ENCODE measurements at regions not wholly inside any gene's neighbourhood (a gene's known extent, or its start where the extent isn't known, plus 50 kb on each side); places are given as distances from the start of the nearest gene placed in this dataset.

DNA sequence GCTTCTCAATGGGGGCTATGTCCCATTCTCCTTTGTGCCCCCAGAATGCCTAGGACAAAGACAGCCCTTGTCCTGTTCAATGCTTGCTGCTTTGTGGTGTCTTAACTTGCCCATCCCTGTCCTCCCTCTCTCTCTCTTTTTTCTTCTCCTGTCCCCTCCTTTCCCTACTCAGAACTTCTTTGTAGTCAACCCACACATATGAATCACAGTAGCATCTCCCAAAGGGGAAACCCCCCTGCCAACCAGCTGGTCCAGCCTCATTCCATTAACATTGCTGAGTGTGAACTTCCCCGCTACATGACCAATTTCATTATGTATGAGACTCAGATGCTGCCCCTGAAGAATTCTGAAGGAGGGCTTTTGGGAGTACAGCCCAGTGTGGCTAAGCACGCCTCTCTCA lies 408.3 kb downstream of the ENC1 start:
- DNase-seq (ENCODE audit: low read depth, low spot score): no peak

DNA sequence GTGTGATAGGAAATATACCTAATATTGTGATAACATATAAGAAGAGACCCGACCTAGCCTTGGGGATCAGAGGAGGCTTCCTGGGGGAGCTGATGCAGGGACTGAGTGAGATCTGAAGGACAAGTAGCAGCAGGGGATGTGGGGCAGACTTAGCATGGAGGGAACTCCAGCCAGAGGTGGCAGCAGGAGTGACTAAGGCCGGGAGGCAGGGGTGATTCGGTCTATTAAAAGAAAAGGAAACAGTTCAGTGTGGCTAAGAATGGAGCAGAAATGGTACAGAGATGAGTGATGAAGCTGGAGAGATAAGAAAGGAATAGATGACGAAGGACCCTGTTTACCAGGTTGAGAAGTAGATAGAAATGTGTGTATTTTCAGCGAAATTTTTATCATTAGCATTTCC lies 408.8 kb downstream of the ENC1 start:
- no peak for DNase-seq (ENCODE audit: low read depth, low spot score)

DNA sequence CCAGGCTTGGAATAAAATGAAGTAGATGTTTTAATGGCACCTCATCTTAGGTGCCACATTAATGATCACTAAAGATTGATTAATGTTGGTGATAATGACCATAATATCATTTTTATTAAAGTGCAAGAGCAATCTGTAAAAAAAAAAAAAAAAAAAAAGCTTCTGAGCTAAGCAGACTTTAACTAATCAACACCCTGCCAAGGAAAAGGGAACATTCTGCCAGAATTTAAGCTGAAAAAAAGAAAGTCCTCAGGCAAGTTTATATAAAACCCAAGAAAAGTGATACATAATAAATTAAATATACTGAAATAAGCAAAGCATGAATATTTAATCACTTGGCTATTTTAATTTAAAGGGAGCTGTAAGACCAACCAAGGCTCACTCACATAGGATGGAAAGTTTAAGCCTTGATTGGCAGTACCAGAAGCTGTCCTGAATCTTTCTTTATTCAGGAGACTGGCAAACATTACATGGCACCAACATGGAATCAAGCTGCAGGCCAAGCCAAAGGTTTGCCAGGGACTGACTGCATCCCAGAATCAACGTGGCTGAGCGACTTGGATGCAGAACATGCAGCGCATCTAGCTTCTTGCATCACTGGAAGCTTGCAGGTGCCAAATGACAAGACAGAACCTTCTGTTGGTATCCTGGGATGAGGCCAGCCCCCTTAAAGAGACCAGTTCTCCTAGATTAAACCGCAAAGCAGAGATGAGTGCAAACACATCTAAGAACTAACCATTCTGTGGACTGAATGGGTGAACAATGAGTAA lies 413.6 kb downstream of the ENC1 start:
- DNase-seq (ENCODE audit: low read depth, low spot score): no peak

DNA sequence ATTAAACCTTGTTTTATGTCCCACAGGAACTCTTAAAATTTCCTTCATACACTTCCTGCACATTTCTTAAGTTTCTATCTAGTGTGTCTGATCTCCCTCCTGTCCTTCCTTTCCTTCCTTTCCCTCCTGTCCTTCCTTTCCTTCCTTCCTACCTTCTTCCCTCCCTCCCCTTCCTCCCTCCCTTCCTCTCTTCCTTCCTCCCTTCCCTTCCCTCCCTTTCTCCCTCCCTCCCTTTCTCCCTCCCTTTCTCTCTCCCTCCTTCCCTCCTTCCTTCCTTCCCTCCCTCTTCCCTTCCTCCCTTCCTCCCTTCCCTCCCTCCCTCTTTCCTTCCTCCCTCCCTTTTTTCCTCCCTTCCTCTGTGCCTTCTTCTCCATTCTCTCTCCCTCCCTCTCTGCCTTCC lies 414.9 kb downstream of the ENC1 start:
- no peak for DNase-seq (ENCODE audit: low read depth, low spot score)

DNA sequence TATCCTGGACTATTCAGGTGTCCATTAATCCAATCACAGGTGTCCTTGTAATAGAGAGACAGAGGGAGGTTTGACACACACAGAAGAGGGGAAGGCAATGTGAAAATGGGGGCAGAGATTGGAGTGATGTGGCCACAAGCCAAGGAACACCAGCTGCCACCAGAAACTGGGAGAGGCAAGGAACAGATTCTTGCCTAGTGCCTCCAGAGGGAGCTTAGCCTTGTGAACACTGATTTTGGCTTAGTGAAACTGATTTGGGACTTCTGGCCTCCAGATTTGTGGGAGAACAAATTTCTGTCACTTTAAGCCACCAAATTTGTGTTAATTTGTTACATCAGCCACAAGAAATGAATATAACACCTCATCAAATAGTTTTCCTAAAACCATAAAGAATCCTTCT lies 416.2 kb downstream of the ENC1 start:
- DNase-seq (ENCODE audit: low read depth, low spot score): no peak

DNA sequence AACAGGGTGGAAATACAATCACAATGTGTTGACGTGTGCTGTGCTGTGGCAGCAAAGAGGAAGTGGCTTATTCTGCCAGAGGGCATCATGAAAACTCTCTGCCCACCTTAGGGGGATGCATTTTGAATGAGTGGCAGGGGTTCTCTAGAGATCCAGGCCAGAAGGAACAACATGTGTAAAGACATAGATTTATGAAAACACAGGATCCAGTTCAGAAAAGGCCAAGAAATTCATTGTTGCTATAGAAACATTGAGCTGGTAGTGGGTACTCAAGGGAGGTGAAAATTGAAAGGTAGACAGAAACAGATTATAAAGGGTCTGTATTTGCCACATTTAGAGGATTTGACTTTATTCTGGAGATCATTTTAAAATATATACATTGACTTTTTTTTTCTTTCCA lies 417.7 kb downstream of the ENC1 start:
- no peak for DNase-seq (ENCODE audit: low read depth, low spot score)

DNA sequence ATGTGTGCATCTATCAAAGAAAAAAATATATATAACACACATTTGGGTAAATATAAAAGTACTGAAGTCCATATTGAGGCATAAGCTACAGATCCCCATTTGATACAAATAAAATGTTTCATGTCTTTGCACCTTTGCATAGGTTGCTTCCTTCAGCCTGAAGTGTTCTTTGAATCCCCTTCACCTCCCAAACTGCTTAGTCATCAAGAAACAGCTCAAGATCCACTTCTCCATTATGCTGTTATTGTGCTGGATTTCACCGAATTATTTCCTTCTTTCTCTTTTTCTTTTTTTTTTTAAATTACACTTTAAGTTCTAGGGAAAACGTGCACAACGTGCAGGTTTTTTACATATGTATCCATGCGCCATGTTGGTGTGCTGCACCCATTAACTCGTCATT lies 419.1 kb downstream of the ENC1 start:
- no peak for DNase-seq (ENCODE audit: low read depth, low spot score)

DNA sequence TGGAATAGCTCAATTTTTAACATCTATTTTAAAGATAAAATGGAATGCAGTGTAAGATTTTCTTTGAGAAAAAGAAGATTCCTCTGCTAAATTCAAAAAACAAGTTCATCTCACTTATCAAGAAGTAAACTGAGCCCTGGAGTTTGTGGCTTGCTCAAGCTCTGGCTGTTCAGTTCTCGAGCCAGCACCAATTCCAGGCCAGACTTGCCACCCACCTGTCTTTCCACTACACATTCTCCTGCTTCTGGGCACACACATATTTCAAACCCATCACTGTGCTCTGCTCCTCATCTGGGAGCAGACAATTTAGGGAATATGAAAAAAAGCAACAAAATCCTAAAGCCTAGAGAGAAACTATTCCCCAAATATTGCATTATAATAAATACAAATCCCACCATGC lies 424.5 kb downstream of the ENC1 start:
- no peak for DNase-seq (ENCODE audit: low read depth, low spot score)

DNA sequence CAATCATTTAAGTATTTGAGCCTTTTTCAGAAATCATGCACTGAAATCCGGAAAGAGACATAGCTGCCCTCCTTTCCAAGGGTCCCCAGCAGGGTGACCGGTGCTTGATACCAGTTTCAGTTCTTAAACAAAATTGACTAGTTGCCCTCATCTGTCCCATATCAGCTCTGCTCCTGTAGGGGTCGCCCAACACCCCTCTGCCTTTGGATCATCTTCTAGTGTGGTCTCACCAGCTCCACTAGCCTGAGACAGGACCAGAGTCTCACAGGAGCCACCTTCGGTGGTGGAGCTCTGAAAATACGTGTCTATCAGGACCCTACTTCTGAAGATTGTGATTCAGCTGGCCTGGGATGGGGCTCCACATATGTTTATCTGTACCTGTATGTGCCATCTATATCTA lies 428.2 kb downstream of the ENC1 start:
- DNase-seq (ENCODE audit: low read depth, low spot score): no peak

DNA sequence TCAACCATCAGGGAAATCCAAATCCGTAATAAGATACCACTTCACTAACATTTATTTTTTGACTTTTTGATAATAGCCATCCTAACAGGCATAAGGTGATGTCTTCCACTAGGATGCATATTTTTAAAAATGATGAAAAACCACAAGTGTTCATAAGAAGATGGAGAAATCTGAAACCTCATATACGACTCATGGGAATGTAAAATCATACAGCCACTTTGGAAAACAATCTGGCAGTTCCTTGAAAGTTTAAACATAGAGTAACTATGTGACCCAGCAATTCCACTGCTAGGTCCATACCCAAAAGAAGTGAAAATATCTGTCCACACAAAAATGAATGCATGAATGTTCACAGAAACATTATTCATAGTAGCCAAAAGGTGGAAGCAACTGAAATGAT lies 431.0 kb downstream of the ENC1 start:
- no peak for DNase-seq (ENCODE audit: low read depth, low spot score)

DNA sequence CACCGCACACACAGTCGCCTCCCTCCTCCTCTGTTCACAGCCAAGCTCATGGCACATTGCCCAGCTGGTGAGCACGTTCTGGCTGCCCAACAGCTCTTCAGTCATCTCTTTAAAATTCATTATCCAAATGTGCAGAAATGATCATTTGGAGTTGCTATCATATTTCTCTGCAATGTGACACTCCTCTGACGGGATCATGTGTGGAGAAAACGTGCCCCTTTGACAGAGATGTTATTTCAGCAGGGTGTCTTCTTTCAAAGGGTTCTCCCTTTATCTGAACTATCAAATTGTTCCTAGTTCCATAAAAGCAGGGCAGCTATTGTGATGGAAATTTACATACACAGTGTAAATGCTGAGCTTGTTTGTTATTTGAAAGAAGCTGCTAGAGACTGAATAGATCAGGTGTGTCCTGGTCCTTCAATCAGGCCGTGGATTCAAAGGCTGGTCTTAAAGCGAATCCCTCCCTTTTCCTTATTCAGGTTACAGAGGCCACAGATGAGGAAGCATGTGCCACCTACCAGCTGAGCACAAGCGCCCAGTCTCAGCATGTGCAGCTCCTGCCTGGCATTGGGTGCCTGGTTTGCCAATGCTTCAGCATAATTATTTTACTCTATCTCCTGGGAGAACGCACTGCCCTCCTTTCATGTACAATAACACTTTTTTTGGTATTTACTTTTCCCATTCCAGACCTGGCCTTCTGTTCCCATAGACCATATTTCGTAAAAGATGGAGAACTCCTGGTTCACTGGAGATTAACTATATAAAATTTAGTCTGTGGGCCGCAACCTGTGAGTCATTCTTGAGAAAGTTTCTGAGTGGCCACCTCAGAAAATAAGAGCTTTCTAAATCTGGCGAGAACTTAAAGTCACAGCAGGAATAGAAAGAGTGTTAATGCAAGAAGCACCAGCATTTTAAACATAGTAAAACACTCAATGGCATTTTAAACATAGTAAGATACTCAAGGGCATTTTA lies 433.7 kb downstream of the ENC1 start:
- no peak for DNase-seq (ENCODE audit: low read depth, low spot score)

DNA sequence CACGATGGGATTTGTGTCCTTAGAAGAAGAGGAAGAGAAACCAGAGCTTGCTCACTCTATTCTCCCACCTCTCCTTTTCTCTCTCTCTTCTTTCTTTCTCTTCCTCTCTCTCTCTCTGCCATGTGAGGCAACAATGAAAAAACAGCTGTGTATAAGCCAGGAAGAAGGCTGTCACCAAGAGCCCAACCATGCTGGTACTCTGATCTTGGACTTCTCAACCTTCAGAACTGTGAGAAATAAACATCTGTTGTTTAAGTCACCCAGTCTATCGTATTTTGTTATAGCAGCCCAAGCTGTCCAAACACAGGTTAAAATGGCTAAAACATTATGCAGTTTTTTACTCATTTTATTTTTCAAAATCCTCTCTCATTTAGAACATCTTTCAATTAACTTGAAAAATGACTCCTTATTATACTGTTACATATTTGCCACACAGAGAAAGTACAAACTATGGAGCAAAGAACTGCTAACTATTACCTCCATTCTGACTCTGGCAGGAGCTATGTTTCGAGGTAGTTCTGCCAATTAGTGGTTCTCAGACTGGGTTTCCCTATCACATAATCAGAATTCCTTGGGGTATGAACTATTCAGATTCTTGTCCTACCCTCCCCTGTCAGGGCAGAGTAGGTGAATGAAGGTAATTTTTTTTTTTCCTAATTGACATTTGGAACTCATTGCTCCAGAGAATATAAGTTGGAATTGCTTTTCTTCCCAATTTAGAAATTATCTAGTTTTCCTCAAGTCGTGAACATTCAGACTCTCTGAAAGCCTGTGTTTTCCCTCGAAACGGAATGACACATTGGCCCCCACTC lies 434.6 kb downstream of the ENC1 start:
- DNase-seq (ENCODE audit: low read depth, low spot score): no peak

DNA sequence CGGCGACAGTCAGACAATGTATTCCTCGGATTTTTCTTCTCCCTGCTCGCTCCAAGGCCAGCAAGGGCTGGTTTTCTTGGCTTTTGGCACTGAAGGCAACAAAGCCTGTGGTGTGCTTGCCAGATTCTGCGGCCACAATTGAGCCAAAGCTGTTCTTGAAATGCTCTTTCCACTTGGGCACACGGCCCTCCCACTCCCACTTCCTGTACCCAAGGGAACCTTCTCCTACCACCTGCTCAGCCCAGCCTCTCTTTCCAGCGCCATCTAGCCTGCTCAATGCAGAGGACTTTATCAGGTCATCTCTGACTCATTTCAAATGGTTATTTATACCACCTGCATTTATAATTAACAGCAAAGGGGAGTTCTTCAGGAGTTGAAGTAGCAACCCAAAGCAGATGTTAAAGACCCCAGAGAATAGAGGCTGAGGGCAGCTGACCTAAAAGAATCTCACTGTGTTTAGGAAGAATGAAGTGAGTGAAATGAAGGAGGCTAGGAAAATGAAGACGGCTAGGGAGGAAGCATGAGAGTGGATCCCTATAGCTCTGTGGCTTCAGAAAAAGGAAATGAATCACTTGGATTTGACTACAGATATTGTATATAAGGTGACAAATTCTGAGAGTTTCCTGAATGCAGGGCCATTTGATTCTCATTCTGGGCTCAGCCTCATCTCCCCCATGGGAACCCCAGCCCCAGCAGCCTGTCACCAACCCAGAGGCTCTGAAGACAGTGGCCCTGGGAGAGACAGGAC lies 439.0 kb downstream of the ENC1 start:
- no peak for DNase-seq (ENCODE audit: low read depth, low spot score)

DNA sequence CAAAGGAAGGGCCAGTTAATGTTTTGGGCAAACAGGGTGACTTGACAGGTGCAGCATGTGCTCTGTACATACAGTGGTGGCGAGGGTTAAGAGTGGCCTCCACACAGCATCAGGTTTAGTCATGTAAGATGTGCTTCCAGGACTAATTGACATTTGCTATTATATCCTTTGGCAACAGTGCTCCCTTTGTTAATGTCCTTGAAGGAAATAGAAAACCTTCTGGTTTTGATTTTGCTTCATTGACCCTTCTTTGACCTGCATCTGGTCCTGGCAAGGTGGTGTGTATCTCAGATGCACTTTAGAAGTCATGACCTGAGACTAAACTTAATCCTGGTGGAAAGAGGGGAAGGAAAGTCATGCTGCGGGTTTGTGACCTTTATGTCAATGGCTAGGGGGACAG lies 440.0 kb downstream of the ENC1 start:
- DNase-seq (ENCODE audit: low read depth, low spot score): no peak

DNA sequence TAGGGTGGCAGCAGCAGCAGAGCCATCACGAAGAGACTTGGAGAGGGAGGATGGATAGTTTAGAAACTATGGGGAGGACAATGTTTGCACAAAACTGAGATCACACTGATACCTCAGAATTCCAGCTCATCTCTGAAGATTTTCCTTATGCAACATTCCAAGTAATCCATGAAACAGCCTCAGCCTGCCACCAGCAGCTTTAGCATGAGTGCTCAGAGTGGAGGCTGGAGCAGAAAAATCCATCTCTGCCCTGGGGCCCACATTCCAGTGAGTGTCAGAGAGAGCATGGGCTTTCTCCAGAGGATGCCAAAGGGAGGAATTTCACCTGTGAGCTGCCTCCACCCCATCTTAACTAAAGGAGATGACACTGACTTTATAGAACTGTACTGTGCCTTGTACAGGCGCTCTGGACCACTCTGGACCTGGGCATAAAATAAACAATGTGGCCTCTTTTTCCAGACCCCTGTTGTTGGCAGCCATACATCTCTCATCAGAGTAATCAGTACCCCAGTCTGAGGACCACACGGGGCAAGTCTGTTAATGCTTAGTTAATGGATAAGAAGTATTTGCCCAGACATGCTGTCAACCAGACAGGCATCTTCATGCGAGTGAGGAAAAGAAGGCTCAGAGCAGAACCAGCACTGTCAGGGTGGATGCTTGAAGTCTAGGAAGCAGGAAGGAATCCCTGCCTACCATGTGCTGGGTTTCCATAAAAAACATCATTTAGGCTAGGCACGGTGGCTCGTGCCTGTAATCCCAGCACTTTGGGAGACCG lies 440.9 kb downstream of the ENC1 start:
- DNase-seq (ENCODE audit: low read depth, low spot score): no peak

DNA sequence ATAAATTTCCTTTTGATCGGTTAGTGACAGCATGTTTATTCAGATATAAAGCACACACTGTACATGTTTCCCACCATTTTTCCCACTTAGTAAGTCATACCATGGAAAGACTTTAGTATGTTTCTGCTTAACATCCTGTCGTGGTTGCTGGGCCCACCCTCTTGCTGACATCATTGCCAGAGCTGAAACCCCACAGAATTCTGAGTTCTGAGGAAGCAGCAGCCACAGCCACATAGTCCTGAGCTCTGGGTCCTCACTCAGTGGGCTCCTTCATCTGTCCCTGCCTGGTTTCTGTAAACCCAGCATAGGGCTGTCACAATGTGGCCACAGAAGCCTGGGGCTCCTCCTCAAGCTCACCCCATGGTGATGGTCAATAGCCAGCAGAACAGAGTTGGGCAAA lies 441.5 kb downstream of the ENC1 start:
- no peak for DNase-seq (ENCODE audit: low read depth, low spot score)

DNA sequence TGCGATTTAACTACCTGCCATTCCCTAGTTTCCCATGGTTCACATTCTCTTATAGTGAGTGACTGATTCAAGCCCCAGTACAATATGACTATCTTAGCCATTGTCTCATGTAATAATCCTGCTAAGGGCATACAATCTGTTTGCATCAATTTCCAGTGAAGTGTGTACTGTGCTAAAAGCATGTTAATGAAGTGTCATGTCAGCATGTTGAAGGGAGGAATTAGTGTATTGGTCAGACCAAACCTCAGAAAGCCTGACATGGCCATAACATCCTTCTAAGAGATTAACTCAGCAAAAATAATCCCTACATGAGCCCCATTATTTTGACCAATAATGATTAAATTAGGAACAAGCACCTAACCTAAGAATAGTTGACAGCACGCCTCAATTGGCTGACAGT lies 442.4 kb downstream of the ENC1 start:
- no peak for DNase-seq (ENCODE audit: low read depth, low spot score)

DNA sequence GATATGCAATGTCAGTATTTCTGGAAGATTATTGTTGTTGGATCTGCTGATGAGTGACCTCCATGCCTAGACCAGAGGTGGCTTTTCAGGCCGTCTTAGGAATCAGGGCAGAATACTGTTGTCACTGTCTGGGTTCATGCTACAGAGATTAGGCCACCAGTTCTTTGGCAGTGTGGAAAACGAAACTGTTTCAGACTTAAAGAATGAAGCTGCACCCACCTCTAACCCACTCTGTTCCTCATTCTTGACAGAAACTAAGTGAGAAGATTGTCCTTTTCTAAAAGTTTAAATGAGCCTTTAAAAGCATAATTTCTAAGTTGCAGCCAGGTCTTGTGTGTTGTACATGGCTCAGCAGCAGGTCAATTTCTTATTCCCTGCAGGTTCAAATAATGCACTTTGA lies 444.3 kb downstream of the ENC1 start:
- DNase-seq (ENCODE audit: low read depth, low spot score): no peak

DNA sequence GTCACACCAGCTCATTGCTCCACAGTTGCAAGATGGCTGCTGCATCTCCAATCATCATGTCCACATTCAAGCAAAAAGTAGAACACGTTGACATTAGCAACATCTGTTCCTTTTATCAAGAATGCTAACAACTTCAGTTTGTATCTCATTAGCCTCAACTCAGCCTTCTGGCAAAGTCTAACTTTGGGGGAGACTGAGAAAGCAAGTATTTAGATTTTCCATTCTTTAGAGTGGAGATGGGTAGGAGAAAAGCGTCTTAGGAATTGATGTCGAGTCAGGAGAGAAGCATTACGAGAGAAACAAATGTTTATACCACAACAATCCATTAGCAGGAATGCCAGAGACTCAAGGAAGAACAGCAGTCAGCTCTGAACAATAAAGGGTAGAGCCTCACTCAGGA lies 446.3 kb downstream of the ENC1 start:
- DNase-seq (ENCODE audit: low read depth, low spot score): no peak

DNA sequence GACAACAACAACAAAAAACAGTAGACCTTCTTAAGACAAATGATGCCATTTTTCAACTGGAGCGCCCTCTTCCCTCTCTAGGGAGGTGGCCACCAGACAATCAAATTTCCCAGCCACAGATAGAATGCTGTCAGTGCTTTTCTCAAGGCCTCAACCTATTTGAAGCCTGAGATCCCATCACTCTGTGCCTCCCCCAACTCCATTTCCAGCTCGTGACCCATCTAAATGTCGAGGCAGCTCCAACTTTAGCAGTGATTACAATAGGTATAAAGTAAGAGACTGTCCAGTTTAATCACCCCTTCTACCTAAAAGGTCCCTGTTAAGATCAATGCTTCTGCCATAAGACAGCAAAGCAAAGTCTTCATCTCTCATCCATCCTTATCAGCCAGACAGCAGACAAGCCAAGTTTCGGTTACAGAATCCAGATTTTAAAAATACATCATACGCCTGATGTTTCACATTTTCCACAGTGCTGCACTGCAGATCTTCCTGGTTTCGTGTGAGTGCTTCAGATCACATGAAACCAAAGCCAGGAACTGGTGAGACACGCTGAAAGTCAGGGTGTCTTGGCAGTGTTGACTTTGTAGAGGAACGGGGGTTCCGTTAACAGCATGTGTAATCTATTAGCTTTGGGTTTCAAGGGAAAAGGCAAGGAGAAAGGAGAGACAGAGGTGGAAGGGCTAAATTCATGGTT lies 447.8 kb downstream of the ENC1 start:
- no peak for DNase-seq (ENCODE audit: low read depth, low spot score)

All from brain pericyte (primary cell).